DMS79 (cell line): ENCODE measurements at regions not wholly inside any gene's neighbourhood (a gene's known extent, or its start where the extent isn't known, plus 50 kb on each side); places are given as distances from the start of the nearest gene placed in this dataset.

Source experiments
- DNase-seq: peaks from one replicate; lab custom pipeline; 2025; lab: John Stamatoyannopoulos, UW

GRCh38 chr4:123940604-123941003, 544.0 kb downstream of the SPRY1 start:
- DNase-seq, result no peak

DNA sequence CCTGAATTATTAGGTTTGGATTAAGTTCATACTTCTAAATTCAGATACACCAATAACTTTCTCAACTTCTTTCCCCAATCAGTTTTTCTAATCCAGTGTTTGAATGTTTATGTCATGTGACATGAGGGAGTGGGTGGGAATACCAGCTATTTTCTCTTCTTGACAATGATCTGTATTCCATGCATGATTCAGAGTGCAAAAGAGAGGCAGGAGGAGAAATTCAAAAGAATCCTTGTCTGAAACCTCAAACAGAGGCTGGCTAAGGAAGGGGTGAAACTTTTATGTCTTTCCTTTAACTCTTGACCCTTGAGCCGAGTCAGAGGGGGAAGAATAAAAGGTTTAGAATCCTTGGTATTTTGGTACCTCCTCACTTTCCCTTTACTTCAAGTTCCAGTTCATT, 544.7 kb downstream of the SPRY1 start:
- DNase-seq, result no peak

GRCh38 chr4:123943976-123944375, 547.4 kb downstream of the SPRY1 start:
- no peak for DNase-seq

DNA sequence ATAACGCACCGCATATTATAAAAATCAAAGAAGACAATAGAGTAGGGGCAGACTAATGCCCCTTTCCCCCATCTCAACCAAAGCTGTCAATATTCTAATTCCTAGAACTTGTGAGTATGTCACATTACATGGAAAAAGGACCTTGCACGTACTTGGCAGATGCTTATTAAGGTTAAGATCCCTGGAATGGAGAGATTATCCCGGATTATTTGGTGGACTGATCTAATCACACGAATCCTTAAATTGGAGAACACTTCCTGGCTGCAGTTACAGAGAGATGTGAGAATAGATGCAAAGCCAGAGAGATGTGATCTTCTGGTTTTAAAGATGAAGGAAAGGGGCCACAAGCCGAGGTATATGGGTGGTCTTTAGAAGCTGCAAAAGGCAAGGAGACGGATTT, 548.7 kb downstream of the SPRY1 start:
- DNase-seq, result no peak

DNA sequence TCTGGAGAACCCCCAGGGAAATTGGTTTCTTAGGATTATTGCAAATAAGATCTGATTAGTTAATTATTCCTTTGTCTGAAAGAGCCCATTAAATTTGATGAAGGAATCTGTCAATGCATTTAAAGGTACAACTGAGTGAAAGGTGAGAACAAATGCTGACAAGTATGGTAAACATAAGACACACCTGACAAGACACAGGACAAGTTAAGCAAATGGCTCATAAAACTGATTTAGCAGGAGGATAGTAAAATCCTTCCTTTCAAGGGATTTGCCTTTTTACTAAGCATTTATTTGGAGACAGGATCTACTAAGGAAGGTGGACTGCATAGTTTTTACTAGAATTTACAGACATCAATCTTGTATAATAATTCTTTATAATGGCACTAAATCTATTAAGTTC, 553.9 kb downstream of the SPRY1 start:
- no peak for DNase-seq

DNA sequence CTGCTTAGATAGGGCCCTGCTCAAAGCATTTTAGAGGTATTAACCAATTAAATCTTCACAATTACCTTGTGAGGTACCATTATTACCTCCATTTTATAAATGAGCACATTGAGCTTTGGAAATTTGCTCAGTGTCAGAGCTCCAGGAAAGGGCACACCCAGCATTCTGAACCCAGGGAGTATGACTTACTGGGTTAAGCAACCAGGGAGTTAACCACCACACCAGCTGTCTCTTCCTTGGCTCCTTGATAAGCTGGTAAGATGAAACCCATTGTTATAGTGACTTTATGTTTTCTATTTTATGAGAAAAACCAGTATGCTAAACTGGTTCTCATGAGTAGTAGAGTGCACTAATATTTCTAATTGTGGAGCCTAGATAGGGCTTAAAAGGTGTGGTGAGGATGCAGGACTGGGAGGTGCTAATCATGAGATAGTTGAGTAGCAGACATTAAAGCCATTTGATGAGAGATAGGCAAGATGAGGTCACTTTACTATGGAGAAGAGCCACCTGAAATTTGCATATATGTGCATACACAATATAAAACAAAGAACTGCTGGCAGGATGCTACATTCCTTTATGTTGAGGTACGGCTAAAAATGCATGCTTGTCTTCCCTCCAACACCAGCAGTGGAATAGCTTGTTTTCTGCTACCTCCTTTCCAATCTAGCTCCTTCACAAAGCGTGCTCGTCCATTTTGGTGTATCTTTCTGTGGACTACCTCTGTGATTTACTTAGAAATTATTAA, 556.1 kb downstream of the SPRY1 start:
- DNase-seq, result no peak

DNA sequence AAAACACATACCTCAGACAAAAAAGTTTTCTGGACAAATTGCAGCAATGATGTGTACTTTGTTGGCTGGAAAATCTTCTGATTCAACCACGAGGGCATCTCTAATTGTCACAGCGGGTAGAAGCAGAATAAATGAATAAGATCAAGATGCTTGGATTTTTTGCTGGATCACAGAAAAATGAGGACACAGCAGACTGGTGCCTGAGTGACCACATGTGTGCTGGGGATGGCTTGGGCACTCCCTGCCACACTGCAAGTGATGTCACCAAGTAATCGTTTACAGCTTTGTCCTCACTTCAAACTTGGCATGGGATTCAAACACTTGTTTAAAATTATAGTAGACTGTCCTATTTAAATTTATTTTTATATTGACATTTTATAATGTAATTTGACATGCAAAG, 557.0 kb downstream of the SPRY1 start:
- DNase-seq, result no peak

- DNase-seq, result no peak
Measured at GRCh38 chr4:123954220-123954619, 557.6 kb downstream of the SPRY1 start.

- DNase-seq, result no peak
Measured at GRCh38 chr4:123955167-123955800, 558.7 kb downstream of the SPRY1 start.

DNA sequence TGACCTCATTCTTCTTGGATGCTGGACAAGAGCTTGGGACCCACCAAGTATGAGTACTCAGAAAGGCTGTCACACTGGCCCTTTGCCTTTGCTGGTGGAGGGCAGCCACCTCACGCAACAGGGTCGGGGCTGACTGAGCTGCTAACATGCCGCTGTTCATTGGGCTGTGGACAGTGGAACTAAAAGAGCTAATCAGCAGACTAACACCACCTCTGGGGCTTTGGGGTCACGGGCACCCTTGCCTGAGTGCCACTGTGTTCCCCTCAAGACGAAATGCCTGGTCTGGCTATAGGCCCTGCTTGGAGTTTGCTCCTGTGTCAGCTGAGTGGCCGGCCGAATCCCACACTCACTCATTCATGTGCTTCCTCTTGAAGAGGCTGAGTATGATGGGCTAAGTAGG, 559.6 kb downstream of the SPRY1 start:
- DNase-seq, result no peak

DNA sequence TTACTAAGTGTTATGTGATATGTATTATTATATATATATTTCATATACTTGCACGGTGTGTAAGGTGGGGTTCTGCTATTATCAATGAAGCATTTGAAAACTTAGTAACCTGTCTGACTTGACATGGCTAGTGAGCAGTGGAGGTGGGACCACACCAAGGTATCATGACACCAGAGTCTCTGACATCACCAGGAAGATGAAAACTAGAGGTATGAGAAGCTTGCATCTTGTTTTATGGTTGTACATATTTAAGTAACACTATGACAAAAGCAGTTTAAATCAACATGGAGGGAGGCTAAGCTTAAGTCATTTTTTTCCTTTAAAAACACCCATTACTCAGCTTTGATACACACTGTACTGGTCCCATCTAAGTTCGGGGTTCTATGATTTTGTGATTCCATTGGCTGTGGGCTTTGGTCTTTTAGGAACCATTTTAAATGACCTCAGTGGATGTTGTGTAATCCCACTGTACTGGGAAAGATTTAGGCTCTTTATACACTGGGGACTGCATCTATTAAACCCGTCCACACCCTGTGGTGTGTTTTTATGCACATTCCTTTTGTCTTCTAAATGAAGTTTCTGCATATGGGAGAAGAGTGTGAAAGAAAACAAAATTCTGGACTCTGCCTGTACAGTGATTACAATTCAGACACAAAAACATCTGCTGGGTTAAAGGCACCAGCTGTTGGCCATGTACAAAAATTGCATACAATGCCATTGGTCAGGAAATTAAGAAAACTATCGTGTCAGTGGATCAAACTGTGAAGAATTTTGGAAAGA, 570.6 kb downstream of the SPRY1 start:
- DNase-seq, result no peak

DNA sequence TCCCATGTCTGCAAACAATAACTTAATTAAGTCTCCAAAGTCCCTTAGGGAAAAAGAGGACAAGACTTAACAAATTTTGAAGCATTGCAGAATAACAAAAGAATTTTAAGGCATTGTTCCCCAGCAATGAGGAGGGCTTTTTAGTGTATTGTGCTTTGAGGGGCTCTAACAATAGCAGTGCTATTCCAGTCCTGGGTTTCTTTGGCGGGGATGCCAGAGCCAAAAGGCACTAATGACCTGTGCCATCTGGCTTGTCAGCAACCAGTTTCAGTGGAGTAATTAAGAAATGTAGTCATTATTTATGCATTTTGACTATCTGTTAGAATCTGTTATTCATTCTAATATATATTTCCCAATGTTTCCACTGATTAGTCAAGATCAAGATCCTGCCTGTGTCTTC, 575.4 kb downstream of the SPRY1 start:
- DNase-seq, result no peak

DNA sequence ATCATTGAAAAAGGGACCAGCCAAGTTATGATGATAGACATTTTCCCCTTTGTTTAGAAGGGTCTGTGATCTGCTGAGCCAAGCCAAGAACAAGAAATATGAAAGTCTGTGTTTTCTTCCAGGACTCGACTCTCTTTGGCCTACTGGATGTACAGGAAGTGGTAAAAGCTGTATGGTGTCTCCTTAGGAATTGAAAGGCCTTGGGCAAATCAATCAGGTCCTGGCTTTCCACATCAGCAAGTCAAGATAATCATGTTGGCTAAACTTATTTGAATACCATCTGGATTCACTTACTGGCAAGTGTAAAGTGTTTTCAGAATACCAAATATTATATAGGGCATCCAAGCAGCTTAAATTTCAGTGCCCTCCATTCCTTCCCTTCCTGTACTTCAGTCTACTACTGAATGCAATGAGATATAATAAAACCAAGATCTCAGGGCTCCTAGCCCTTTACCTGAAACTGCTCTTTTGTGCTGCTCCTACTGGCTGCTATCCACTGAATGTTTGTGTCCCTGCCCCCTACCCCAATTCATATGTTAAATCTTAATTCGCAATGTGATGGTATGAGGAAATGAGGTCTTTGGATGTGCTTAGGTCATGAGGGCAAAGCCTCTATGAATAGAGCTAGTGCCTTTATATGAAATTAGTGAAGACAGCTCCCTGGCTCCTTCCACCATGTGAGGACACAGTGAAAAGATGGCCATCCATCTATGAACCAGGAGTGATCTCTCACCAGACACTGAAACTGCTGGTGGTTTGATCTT, 578.0 kb downstream of the SPRY1 start:
- DNase-seq, result no peak

DNA sequence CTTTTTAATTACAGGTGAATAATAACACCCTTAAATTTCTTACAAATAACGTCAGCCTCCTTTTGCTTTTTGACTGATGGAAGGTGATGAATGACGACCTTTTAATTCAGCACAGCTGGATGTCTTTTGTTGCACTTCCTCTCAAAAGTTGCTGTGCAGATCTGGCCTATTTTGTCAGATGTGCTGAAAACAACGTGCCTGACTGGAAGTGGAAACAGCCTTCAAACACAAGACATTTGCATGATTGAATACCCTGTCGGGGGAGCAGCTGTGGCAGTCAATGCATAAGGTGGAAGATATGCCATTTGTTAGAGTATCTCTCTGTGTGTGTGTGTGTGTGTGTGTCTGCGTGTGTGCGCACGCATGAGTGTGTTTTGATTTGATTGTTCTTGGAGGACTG, 579.7 kb downstream of the SPRY1 start:
- no peak for DNase-seq

DNA sequence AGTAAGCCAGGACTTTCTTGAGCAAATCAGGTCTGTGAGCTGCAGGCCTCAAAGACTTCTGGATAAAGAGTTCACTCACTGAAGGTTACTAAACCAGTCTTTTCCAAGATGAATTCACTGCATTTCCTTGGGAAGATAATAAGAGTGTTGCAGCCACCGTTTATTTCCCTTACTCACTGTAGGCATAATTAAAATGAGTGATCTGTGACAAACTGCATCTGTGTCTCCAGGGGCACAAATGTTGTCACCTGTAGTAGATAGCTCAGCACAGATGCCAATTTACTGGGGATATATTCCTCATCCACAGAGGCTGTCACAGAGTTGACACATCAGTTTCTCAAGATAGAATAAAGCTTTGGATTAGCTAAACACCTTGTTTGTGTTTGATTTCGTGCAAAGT, 580.2 kb downstream of the SPRY1 start:
- no peak for DNase-seq

DNA sequence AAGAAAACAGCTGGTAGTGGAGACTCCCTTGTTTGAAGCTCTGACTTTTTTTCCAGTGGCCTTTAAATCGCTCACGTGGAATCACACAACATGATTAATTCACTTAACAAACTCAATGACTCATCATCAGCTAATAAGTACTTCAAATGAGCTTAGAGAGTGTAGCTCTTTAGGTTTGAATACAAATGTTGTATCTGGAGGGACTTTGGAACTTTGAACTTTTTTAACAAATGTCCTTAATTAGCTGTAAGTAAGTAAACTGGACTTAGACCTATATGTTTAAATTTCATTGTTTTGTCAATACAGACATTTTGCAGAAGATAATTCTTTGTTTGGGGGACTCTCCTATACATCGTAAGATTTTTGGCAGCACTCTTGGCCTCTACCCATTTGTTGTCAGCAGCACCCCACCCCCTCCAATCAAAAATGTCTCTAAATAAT, 581.1 kb downstream of the SPRY1 start:
- no peak for DNase-seq

DNA sequence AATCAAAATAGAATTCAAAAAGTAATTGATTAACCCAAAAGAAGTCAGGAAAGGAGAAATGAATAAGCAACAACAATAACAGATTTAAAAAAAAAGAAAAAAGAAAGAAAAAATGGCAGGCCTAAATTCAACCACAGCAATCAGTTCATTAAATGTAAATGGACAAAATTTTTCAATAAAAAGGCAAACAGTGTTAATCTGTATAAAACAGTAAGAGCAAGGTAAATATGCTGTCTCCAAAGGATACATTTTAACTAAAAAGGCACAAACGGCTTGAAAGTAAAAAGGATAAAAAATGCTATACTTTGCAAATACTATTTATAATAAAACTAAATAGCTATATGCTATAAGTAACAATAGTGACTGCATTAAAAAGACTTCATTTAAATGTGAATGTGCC, 582.0 kb downstream of the SPRY1 start:
- no peak for DNase-seq

DNA sequence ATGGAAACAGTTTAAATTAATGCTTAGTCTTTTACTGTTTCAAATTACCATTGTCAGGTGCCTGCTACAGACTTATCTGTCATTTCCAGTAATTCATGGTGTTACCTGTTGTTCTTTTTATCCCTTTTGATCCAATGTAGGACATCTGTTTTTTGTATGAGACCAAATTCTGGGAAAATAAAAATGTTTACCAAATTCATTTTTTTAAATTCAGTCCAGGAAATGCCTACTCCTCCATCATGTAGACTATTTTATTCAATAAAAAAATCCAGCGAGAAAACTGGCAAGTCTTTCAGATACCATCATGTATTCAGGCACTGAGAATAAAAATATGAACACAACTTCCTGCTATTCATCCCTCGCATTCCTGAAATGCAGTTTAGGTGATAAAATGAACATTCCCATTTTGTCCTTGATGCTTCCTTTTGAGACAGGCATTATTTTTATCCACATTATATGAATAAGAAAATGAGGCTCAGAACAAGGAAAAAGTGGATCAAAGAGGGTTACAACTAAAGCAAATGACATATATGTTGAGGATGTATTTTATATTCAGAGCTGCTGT, 584.2 kb downstream of the SPRY1 start:
- DNase-seq, result no peak

DNA sequence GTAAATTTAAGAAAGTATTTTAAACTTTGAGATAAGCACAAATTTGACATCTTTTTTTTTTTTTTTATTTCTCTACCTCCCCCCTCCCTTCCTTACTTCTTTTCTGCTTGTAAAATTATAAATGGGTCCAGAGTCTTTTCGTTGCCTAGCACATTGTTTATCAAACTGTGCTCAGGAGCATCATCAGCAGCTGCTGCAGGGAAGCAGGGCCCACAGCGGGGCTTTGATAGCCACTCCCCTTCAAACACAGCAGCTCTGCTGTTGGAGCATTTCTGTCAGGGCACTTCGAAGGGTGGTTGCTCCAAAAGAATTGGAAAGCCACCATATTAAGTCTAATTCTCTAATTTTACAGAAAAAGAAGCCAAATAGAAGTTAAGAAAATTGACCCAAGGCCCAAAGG, 588.3 kb downstream of the SPRY1 start:
- DNase-seq, result no peak

DNA sequence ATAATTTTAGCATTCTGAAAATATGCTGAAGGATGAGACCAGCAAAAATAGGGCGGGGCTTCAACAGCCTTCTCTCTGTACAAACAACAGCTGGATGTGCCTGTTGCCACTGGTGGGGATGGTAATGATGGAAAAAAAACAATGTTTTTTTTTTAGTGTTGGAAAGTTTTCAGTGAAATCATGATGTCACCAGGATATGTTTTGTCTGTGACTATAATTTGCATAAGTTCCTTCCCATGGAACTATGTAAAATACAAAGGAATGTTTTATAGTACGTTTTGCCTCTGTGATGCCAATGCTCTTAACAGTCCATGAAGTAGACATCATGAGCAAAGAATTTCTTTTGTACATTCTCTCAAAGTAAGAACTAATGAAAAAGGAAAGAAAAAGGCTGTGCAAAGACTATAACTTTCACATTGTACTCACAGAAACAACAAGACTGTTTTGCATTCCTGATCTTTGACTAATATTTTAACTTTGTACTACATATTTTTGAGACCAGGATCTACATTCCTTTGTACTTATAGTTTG, 589.7 kb downstream of the SPRY1 start:
- no peak for DNase-seq

- no peak for DNase-seq
Measured at GRCh38 chr4:123987408-123987807, 590.8 kb downstream of the SPRY1 start.
